Urothelium cell line (cell line): ENCODE measurements at regions not wholly inside any gene's neighbourhood (a gene's known extent, or its start where the extent isn't known, plus 50 kb on each side); places are given as distances from the start of the nearest gene placed in this dataset.
"Not testable (repeated sequence)": the region's sequence is repeated elsewhere in the genome, so short reads cannot be mapped to it uniquely, and the experiment has no call there.

ENCODE experiments used
- DNase-seq: peaks from one replicate; pipeline ENCODE4 v3.0.0; 2011; ENCODE audit warnings: low spot score, mixed read lengths
- FAIRE-seq: peaks from 2 replicates; lab custom pipeline; 2011; peaks lifted over from hg19 to GRCh38; lab: Jason Lieb, UNC

DNA sequence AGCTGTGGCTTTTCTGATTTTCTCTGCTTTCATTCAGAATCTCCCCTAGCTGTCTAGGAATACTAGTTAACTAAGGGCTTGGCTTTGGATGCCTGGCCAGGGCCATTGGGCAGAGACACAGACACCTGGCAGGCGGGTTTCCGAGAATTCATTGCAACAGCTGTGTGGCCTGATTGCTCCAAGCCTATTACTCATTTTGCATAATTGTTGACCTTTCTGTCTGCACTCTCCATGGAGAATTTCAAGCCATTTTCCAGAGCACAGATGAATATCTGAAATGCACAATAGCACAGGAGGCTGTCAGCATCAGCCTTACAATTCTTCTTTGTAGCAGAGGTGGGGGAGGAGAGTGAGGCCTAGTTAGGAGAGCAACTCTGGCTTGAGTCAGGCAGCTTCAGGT, 310.5 kb downstream of the DMAC1 start:
- DNase-seq, result no peak
- no peak for FAIRE-seq

- not testable (repeated sequence) for DNase-seq, FAIRE-seq
Observed at GRCh38 chr9:7484014-7484413, 315.6 kb downstream of the DMAC1 start.

GRCh38 chr9:7481570-7481969, 318.0 kb downstream of the DMAC1 start:
- no peak for DNase-seq
- FAIRE-seq, result no peak

DNA sequence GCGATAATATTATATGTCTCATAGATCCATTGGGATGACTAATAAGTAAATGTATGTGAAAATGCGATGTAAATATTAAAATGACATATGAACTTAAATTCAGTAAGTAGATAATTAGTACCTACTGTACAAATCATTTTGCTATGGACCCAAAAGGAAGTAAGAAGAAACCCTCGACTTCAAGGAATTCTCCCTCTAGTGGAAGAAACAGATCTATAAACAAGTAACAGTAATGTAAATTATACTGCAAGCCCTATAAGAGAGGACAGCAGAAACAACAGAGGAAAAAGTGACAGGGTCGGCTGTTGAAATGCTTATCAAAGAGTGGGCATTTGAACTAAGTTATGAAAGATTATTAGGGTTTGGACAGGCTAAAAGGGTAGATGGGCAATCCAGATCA, 320.3 kb downstream of the DMAC1 start:
- no peak for DNase-seq
- FAIRE-seq, result no peak

DNA sequence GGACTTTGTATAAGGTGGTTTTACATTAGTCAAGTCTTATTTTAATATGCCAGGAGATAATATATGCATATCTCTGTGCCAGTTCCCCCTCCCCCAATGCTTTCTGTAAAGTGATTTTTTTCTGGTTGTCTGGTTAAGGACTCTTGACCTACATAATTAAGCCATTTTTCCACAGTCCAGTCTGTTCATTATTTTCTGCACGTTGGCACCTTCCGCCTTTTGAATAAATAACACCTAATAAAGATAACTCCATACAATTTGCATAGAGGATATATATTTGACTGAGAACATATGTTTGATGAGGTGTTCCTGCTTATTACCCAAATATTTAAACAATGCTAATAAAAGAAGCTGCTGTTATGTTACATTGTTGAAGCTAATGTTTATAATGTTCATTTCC, 320.9 kb downstream of the DMAC1 start:
- DNase-seq, result no peak
- no peak for FAIRE-seq

DNA sequence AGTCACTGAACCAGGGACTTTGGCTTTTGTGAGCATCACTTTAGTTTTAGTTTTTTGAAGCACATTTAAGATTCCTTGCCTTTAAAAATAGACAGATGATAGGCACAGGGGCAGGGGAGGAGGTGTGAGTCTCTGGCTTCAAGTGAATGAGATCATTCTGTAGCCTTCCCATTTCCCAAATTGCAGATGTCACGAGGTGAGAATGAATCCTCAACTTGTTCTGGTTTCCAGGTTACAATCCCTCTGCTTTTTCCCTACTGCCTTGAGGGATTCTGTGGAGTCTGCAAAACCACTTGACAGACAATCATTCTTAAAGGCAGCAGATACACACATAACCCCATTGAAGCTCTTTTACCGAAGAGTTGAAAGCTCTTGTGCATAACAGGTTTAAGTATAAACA, 332.4 kb downstream of the DMAC1 start:
- no peak for DNase-seq
- no peak for FAIRE-seq

DNA sequence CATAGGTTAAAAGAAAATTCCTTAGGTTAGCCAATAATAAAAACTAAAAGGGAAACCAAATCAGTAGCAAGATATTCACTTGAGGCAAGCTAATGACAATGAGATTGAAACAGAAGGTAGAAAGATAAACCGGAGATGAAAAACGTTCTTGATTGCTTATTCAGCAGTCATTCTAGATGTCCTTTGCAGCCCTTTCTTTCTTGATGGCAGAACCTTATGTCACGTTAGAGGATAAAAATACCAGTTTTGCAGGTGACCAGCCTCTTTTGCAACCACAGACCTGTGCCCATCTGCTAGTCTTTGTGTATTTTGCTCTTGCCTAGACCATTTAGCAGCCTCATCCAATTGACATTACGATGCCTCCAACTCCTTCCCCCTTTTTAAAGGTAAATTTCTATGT, 337.8 kb downstream of the DMAC1 start:
- DNase-seq, result no peak
- FAIRE-seq, result no peak

- DNase-seq (no peak), FAIRE-seq (no peak)
Observed at GRCh38 chr9:7456793-7457530, 342.6 kb downstream of the DMAC1 start.

DNA sequence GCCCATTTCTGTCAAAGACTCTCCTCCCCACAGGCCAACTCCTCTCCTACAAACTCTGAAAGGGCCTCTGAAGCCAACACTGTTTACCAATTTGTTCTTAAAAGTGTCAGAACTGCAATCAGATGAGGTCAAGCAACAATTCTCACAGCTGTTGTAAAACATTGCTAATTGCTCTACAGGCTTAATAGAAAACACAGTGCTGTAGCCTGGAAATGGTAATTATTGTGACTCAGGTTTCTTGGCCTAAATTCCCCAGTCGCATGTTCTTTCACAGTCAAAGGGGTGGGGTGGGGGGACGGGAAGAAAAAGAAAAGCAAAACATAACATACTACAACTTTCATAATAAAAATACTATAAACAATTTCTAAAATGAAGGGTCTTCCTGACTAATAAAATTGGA, 343.2 kb downstream of the DMAC1 start:
- FAIRE-seq (no peak), DNase-seq (no peak)

DNA sequence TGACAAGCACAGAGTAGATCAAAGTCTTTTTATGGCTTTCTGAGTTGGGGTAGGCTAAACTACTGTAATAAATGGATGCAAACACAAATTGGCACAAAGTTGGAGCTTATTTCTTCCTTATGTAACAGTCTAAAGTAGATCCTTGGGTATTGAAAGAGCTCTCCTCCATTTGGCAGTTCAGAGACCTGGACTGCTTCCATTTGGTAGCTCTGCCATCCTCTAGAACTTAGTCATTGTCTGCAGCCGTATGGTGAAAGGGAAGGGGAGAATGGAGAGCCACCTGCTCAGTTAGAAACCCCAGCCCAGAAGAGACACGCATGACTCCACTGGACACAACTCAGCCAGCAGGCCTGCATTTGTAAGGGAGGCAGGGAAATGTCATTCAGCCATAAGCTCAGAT, 345.0 kb downstream of the DMAC1 start:
- FAIRE-seq (no peak), DNase-seq (no peak)

GRCh38 chr9:7452378-7452777, 347.2 kb downstream of the DMAC1 start:
- peak; percentile 6 for DNase-seq
- FAIRE-seq, result no peak

DNA sequence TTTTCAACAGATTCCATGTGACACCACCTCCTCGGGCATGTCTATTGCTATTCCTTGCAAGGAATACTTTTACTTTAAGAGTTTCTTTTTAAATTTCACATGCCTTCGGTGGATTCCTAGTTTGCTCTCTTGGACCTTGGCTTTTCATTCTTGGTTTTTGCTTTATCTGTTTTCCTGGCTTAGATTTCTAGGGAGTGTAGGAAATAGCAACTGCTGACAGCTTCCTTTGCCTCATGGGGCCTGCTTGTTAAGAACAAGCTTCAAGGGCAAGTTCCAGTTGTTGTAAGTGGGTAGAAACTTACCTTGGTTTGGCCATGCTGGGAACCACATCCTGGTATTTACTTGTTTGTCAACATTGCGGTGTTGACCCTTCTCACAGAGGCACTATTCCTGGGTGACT, 348.5 kb downstream of the DMAC1 start:
- FAIRE-seq (no peak), DNase-seq (no peak)

DNA sequence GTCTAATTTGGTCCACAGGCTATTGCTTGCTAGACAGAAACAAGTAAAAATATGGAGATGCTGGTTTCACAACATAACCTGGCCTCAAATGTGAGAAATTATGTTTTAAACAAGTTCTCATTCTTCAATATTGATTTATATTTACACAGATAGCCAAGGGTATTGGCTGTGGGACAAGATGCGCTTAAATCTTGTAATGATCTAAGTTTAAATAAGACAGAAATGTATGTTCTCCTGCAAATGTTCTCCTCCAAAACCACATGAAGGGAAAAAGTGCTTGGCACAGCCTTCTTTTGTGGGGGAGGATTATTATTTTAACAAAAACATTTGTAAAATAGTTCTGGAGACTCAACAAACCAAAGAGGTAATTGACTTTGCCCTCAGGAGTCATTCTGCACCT, 356.0 kb downstream of the DMAC1 start:
- FAIRE-seq (no peak), DNase-seq (no peak)

GRCh38 chr9:7439355-7439995, 360.1 kb downstream of the DMAC1 start:
- FAIRE-seq (no peak), DNase-seq (no peak)

- FAIRE-seq, result no peak
- no peak for DNase-seq
Observed at GRCh38 chr9:7436754-7437153, 362.8 kb downstream of the DMAC1 start.

GRCh38 chr9:7433508-7434292, 365.9 kb downstream of the DMAC1 start:
- no peak for DNase-seq
- FAIRE-seq, result no peak

DNA sequence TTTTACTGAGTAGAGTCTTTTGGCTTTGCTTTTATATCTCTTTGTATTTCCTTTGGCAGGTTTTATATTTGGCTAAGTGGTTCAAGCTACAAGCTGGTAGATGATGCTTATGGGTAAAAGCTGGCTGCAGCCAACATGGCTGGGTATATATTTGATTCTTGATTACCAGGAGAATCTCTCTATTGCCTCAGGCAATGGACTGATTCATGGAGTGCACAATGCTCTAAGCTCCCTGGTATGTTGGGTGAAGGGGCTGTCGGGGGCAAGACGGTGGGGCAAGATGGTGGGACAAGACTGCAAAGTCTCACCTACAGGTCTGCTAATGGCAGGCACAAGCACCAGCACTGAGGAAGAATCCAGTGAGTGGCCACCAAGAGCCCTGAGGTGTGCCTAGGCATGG, 366.6 kb downstream of the DMAC1 start:
- no peak for DNase-seq
- FAIRE-seq, result no peak

DNA sequence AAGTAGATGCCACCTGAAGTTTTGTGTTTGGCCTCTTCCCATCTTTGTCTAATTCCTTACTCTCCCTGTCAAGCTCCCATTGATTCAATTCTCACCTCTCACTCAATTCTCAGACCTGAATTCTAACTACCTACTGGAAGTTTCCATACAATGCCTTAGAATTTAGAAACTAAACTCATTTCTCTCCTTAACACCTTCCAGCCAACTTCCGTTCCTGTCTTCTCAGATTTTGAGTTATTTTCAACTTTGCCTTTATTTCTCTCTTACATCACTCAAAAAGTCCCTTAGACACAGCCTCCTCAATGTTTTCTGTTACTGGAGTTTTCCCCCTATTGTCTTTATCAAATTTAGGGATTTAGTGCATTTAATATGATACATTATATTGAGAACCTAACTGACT, 382.2 kb downstream of the DMAC1 start:
- DNase-seq, FAIRE-seq: not testable (repeated sequence)

- no peak for FAIRE-seq
- no peak for DNase-seq
Observed at GRCh38 chr9:7415836-7416235, 383.7 kb downstream of the DMAC1 start.

DNA sequence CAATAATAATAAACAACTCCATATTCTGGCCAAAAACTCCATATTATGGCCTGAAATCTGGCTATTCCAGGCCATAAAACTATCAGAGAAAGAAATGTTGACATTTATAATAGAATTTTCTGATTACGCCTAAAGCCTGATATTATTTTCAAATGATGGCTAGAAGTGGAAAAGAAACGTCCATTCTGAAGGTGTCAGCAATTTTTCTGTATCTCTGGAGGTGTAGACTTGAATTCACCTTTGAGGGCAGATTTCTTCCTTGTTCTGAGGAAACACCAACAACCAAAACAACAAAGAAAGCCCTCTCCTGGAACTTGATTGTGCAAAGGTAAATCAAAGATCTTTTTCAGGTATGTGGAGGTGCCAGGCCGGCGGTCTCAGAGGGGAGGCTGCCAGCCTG, 390.7 kb downstream of the DMAC1 start:
- no peak for FAIRE-seq

DNA sequence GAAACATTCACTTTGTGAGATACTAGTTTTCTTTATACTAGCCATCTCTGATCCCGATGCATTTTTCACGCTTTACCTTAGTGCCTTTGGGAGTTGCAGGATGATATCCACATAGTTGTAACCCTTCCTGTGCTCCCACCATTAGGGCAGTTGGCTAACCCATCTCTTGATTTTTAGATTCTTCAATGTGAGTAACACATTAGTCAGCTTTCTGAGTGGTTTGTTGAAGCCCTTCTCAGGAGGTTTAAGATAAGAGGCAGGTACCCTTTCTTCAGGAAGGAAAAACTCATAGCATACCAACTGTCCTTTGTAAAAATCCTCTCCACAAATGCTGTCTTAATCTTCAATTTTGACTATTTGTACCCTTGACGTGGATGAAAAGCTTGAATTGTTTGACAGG, 392.3 kb downstream of the DMAC1 start:
- FAIRE-seq, result no peak

More for the DNA sequence above, 390.7 kb downstream of the DMAC1 start:
- DNase-seq, result no peak

More for the DNA sequence above, 392.3 kb downstream of the DMAC1 start:
- no peak for DNase-seq
